SK-N-MC (cell line): ENCODE measurements at regions not wholly inside any gene's neighbourhood (a gene's known extent, or its start where the extent isn't known, plus 50 kb on each side); places are given as distances from the start of the nearest gene placed in this dataset.
"Not testable (repeated sequence)": the region's sequence is repeated elsewhere in the genome, so short reads cannot be mapped to it uniquely, and the experiment has no call there.

Experiments used
- DNase-seq: peaks from one replicate; pipeline ENCODE4 v3.0.0-alpha.2; 2011; ENCODE audit warnings: low read depth, low spot score
- H3K27ac ChIP-seq: fragments of 200-600 bp; sonication (generic); 2 replicates; pipeline ENCODE4 v1.5.1; 2016; ENCODE audit warnings: mixed run types
- H3K36me3 ChIP-seq: fragments of 200-600 bp; sonication (generic); 2 replicates; pipeline ENCODE4 v1.6.1; 2017; ENCODE audit warnings: antibody characterized with exemption, low read length, mixed read lengths; ENCODE audit not compliant: insufficient read depth
- H3K4me3 ChIP-seq: fragments of 200-600 bp; sonication (generic); 2 replicates; pipeline ENCODE4 v1.5.1; 2016
- H3K9ac ChIP-seq: fragments of 200-600 bp; sonication (generic); 2 replicates; pipeline ENCODE4 v1.8.0; 2017; ENCODE audit warnings: mixed run types, mixed read lengths; ENCODE audit not compliant: insufficient read length
- H3K9me3 ChIP-seq: fragments of 200-600 bp; sonication (generic); 2 replicates; pipeline ENCODE4 v1.6.1; 2017; ENCODE audit warnings: low read depth, mild to moderate bottlenecking, antibody characterized with exemption, low read length, moderate library complexity, mixed read lengths
- EZH2 ChIP-seq: fragments of 200-600 bp; sonication (generic); IDR thresholded peaks from one replicate; pipeline ENCODE4 v1.6.1; 2017; ENCODE audit warnings: antibody characterized with exemption
- FOXP2 ChIP-seq: optimal IDR thresholded peaks from 2 replicates; pipeline ENCODE3; 2011; ENCODE audit warnings: mild to moderate bottlenecking, moderate library complexity; ENCODE audit not compliant: insufficient read depth; ENCODE audit errors: extremely low read length, control extremely low read depth
- POLR2AphosphoS5 ChIP-seq: IDR thresholded peaks from 2 replicates; pipeline ENCODE4 v1.6.1; 2012; ENCODE audit warnings: mild to moderate bottlenecking, low read depth, low read length, borderline replicate concordance

GRCh38 chr9:119709431-119709830 is 340.2 kb upstream of the BRINP1 start:
- Histone ChIP-seq H3K36me3 (no peaks in the 10 kb centered on the region), H3K27ac (no peak overlapping the region), H3K9ac (no peak overlapping the region), H3K4me3 (no peak overlapping the region), H3K9me3 (no peaks in the 10 kb centered on the region)
- no peak for DNase-seq
- no peak for TF ChIP-seq EZH2
- no peak for TF ChIP-seq POLR2AphosphoS5
- no peak for TF ChIP-seq FOXP2

GRCh38 chr9:119707228-119707845 is 338.1 kb upstream of the BRINP1 start:
- H3K27ac ChIP-seq, result no peak overlapping the region
- DNase-seq, result no peak
- H3K9ac ChIP-seq, result no peak overlapping the region
- TF ChIP-seq EZH2 (no peak), POLR2AphosphoS5 (no peak), FOXP2 (no peak)
- no peak overlapping the region for H3K4me3 ChIP-seq
- no peaks in the 10 kb centered on the region for H3K36me3 ChIP-seq
- H3K9me3 ChIP-seq, result no peaks in the 10 kb centered on the region

DNA sequence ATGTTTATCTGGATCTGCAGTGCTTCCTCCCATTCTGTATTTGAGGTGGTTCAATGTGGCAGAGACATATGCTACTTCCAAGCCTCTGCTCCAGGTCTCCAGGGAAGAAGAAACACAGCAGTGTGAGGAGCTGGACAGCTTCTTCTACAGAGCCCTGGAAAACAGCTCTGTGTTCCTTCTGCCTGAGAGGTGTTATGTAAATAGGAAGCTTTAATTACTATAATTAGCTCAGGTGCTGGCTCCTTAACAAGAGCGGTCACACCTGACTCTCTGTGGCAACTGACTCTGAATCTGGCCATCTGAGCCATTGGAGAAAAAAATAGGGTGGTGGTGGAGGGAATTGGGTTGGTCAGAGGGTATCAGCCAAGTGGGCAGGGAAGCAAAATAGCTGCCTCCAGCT is 332.4 kb upstream of the BRINP1 start:
- Histone ChIP-seq H3K9me3 (no peaks in the 10 kb centered on the region), H3K4me3 (no peak overlapping the region), H3K36me3 (no peaks in the 10 kb centered on the region), H3K9ac (no peak overlapping the region), H3K27ac (no peak overlapping the region)
- DNase-seq, result no peak
- TF ChIP-seq EZH2, result no peak
- no peak for TF ChIP-seq POLR2AphosphoS5
- TF ChIP-seq FOXP2, result no peak

DNA sequence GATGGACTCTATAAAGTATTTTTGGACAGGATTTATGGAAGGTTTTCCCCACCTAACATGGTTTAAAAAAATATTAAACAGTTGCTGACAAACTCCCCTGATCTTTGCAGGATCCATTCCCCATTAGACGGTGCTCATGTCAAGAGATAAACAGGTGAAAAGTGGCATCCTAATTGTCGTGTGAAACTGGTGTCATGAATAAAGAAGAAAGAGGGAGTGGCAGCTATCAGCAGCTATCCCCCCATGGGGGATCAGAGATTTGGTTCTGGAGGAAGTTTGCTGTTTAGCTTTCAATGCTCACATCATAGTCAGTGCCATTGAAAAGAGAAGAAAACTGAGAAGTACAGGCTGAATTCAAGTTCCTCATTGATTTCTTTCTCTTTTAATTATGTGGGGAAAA is 329.3 kb upstream of the BRINP1 start:
- Histone ChIP-seq H3K9me3 (no peaks in the 10 kb centered on the region), H3K9ac (no peak overlapping the region), H3K36me3 (no peaks in the 10 kb centered on the region), H3K4me3 (no peak overlapping the region), H3K27ac (no peak overlapping the region)
- DNase-seq, result no peak
- TF ChIP-seq FOXP2, result no peak
- TF ChIP-seq POLR2AphosphoS5, result no peak
- TF ChIP-seq EZH2, result no peak

- H3K36me3 ChIP-seq, result no peaks in the 10 kb centered on the region
- no peak overlapping the region for H3K4me3 ChIP-seq
- H3K27ac ChIP-seq, result no peak overlapping the region
- TF ChIP-seq FOXP2 (no peak), POLR2AphosphoS5 (no peak), EZH2 (no peak)
- no peaks in the 10 kb centered on the region for H3K9me3 ChIP-seq
- no peak overlapping the region for H3K9ac ChIP-seq
- DNase-seq, result no peak
Observed at GRCh38 chr9:119697996-119698395, 328.8 kb upstream of the BRINP1 start.

DNA sequence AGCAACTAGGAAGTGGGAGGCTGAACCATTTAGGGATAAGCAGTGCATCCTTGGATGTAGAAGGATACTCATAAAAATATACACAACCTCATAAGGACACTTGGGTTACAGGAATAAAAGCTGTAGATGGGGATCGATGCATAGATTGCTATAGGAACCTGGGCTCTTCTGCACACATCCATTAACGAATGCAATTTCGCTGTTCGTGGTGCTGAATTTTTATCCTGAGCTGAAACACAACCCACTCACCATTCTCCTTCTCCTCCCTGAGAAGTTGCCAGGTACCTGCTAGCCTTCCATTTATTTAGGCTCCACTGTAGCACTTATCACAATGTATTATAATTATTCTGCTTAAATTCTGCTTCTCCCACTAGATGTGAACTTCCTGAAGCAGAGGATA is 320.6 kb upstream of the BRINP1 start:
- no peak for DNase-seq
- H3K27ac ChIP-seq, result no peak overlapping the region
- H3K9me3 ChIP-seq, result no peaks in the 10 kb centered on the region
- no peaks in the 10 kb centered on the region for H3K36me3 ChIP-seq
- no peak overlapping the region for H3K4me3 ChIP-seq
- no peak for TF ChIP-seq FOXP2
- TF ChIP-seq EZH2, result no peak
- TF ChIP-seq POLR2AphosphoS5, result no peak
- H3K9ac ChIP-seq, result no peak overlapping the region

- DNase-seq, result no peak
- no peak for TF ChIP-seq POLR2AphosphoS5
- no peak overlapping the region for H3K27ac ChIP-seq
- no peak overlapping the region for H3K9ac ChIP-seq
- H3K4me3 ChIP-seq, result no peak overlapping the region
- H3K9me3 ChIP-seq, result no peaks in the 10 kb centered on the region
- H3K36me3 ChIP-seq, result no peaks in the 10 kb centered on the region
Observed at GRCh38 chr9:119688547-119688946, 319.3 kb upstream of the BRINP1 start.

DNA sequence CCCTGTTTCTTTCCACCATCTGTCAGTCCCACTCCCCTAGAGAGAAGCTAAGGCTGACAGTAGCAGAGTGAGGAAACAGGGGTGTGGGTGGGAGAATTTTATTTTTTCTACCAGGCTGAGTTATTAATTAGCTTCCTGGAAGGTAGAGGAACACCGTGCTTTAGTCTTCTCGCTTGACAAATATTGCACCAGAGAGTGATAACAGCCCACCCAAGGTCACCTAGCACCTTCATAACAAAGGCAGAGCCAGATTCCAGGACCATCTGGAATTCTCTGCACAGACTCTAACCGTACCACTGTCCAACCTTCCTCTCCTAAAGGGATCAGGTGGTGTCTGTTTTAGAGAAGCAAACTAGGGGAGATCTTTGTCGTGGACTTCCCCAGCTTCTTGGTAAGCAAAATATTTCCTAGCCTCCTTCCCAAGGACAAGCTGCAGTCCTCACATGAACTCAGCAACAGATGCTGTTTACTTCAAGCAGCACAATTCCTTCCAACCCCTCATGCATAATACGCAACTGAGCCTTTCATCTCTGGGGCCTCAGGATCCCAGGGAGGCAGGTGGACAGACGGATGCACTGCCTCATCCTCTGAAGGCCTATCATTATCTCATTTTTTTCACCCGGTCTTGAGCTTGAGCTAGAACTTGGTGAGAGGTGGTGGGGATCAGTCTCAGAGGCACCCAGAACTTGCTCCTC is 308.7 kb upstream of the BRINP1 start:
- Histone ChIP-seq H3K27ac (no peak overlapping the region), H3K36me3 (no peaks in the 10 kb centered on the region), H3K9ac (no peak overlapping the region), H3K9me3 (no peaks in the 10 kb centered on the region), H3K4me3 (no peak overlapping the region)
- TF ChIP-seq FOXP2 (no peak), POLR2AphosphoS5 (no peak), EZH2 (no peak)
- no peak for DNase-seq

GRCh38 chr9:119675951-119676350 is 306.7 kb upstream of the BRINP1 start:
- no peak for TF ChIP-seq EZH2
- no peak for TF ChIP-seq POLR2AphosphoS5
- no peak for TF ChIP-seq FOXP2
- Histone ChIP-seq H3K9ac (no peak overlapping the region), H3K27ac (no peak overlapping the region), H3K9me3 (no peaks in the 10 kb centered on the region), H3K4me3 (no peak overlapping the region), H3K36me3 (no peaks in the 10 kb centered on the region)
- DNase-seq, result no peak

DNA sequence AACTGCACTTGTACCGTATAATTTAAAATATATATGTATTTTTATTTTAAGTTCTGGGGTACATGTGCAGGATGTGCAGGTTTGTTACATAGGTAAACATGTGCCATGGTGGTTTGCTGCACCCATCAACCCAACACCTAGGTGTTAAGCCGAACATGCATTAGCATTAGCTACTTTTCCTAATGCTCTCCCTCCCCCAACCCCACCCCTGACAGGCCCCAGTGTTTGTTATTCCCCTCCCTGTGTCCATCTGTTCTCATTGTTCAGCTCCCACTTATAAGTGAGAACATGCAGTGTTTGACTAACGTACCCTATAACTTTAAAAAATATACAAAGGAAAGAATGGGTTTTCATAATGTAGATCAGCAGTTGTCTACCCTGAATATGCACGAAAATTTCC is 303.5 kb upstream of the BRINP1 start:
- DNase-seq, H3K9me3 ChIP-seq, H3K36me3 ChIP-seq, H3K27ac ChIP-seq, H3K4me3 ChIP-seq, H3K9ac ChIP-seq: not testable (repeated sequence)
